GM12878 (cell line): ENCODE measurements at regions not wholly inside any gene's neighbourhood (a gene's known extent, or its start where the extent isn't known, plus 50 kb on each side); places are given as distances from the start of the nearest gene placed in this dataset.

ENCODE experiments used
- CBFB ChIP-seq: IDR thresholded peaks from 2 replicates; pipeline ENCODE4 v1.6.1; 2016; ENCODE audit warnings: antibody characterized with exemption, low read depth
- ZNF207 ChIP-seq: fragments of 450-650 bp; IDR thresholded peaks from 2 replicates; pipeline ENCODE4 v1.6.1; 2014; ENCODE audit warnings: antibody characterized with exemption, mild to moderate bottlenecking, borderline replicate concordance

DNA sequence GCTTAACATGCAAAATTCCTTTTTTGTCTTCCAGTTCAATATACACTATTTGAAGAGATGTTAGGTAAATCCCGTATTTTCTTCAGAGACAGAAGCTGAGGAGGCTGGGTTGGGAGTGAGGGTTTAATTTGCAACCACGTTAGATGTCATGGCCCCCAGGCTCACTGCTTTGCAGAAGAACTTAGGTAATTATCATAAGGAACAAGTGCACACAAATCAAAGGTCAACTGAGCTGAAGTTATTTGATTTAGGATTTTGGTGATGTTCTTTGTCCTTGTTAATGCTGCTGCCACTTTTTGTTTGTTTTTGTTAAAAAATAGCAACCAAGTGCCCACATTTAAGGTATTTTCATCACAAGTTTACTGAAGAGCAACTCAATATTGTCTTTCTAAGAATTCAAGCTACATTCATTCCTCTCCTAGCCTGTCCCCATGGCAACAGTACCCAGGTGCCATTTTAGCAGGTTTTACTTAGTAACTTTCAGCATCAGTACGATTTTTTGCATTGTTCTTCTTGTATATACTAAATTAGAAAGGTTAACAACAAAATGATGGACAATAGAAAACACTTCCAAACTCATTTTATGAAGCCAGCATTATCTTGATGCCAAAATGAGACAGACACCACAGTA is 62.9 kb upstream of the NDUFV2 start:
- no peak for TF ChIP-seq CBFB
- TF ChIP-seq ZNF207: no peak
